ENCODE measurements at regions not wholly inside any gene's neighbourhood (a gene's known extent, or its start where the extent isn't known, plus 50 kb on each side); places are given as distances from the start of the nearest gene placed in this dataset.

- Histone ChIP-seq H2BK5ac (ENCODE audit: insufficient read length, low read length) (no peak overlapping the region), H3K23me2 (ENCODE audit: insufficient read length, low read depth, low read length, poor library complexity, severe bottlenecking) (no peaks in the 10 kb centered on the region), H2BK12ac (ENCODE audit: insufficient read length, low read depth, low read length) (no peak overlapping the region), H3K4me2 (ENCODE audit: insufficient read depth, insufficient read length, low read length) (no peak overlapping the region), H3K18ac (ENCODE audit: insufficient read length, low read depth, low read length) (no peak overlapping the region), H3K4ac (ENCODE audit: low read depth, low read length) (no peak overlapping the region), H3K79me2 (ENCODE audit: insufficient read depth, low read length) (no peaks in the 10 kb centered on the region), H4K91ac (ENCODE audit: insufficient read length, low read depth, low read length) (no peak overlapping the region), H4K8ac (replicated peaks; ENCODE audit: insufficient read length, low read depth, low read length) (no peak overlapping the region), H3K27ac (ENCODE audit: insufficient read length, low read depth, low read length) (no peak overlapping the region), H2BK15ac (ENCODE audit: low read depth, low read length) (no peak overlapping the region), H3K9me3 (ENCODE audit: control insufficient read depth, low read depth, low read length) (no peaks in the 10 kb centered on the region), H3K14ac (ENCODE audit: insufficient read depth, low read length) (no peak overlapping the region), H2AFZ (ENCODE audit: low read length) (no peak overlapping the region), H4K20me1 (ENCODE audit: control insufficient read depth, insufficient read depth, insufficient read length) (no peaks in the 10 kb centered on the region), H2AK5ac (ENCODE audit: insufficient read length, low read length) (no peak overlapping the region), H3K79me1 (ENCODE audit: insufficient read depth, low read depth, low read length, poor library complexity, severe bottlenecking) (no peaks in the 10 kb centered on the region), H4K5ac (ENCODE audit: insufficient read length, low read depth, low read length) (no peak overlapping the region), H3K23ac (ENCODE audit: insufficient read length, low read depth, low read length) (no peak overlapping the region), H3K27me3 (ENCODE audit: insufficient read depth, low read length) (no peaks in the 10 kb centered on the region), H3K9ac (ENCODE audit: extremely low read depth, insufficient read length, low read length) (no peak overlapping the region), H3K56ac (ENCODE audit: insufficient read length, low read depth, low read length) (no peak overlapping the region), H2BK20ac (ENCODE audit: low read depth, low read length, poor library complexity, severe bottlenecking) (no peak overlapping the region), H2BK120ac (ENCODE audit: low read depth, low read length, poor library complexity, severe bottlenecking) (no peak overlapping the region), H3K4me1 (ENCODE audit: insufficient read depth, low read length) (no peaks in the 10 kb centered on the region), H3T11ph (ENCODE audit: low read length) (no peak overlapping the region)
- Mint-ChIP-seq H3K36me3 (ENCODE audit: insufficient read depth in 1 of 3, low read depth in 3 of 3) (no peaks in the 10 kb centered on the region; a peak in 1 of 7 replicates), H3K9me3 (no peaks in the 10 kb centered on the region), H3K4me1 (peaks cover 6 to 9% of the 10 kb centered on the region in 2 experiments; a peak in 3 of 4 replicates), H3K27ac (no peak overlapping the region; a peak in 1 of 7 replicates), H3K4me3 (no peak overlapping the region), H3K27me3 (ENCODE audit: low read depth) (no peaks in the 10 kb centered on the region; the same call in 1 of the 2 replicates)
- TF ChIP-seq CTCF (conservative IDR thresholded peaks at IDR 0.05): no peak
- DNase-seq: no peak
- WGBS (ENCODE audit: extremely low coverage, insufficient read length, low lambda C conversion rate): no CpG with 5 or more reads among the region's 4 CpGs
Measured at GRCh38 chr21:39041816-39042215, 141.4 kb downstream of the PSMG1 start.
